H1 (cell line): ENCODE measurements at regions not wholly inside any gene's neighbourhood (a gene's known extent, or its start where the extent isn't known, plus 50 kb on each side); places are given as distances from the start of the nearest gene placed in this dataset.

ENCODE experiments used
- CTCF ChIA-PET: fragments of 300-600 bp; sonication (Branson Sonifier 250); formaldehyde crosslinking; loops from one replicate; lab custom pipeline; 2021; ENCODE audit not compliant: partially characterized antibody; lab: Charles Lee
- POLR2A ChIA-PET: fragments of 300-600 bp; sonication (Branson Sonifier 250); formaldehyde crosslinking; loops from one replicate; lab custom pipeline; 2021; ENCODE audit warnings: inconsistent platforms; ENCODE audit not compliant: partially characterized antibody; lab: Charles Lee
- DNase-seq, 2 experiments: peaks; one replicate each; pipeline versions ENCODE4 v3.0.0 to v3.0.0-alpha.2; 2010 to 2022; ENCODE audit warnings: low spot score in 2 of 2, low read depth in 1 of 2, mixed read lengths in 1 of 2
- FAIRE-seq: peaks from 2 replicates; lab custom pipeline; 2011; peaks lifted over from hg19 to GRCh38; lab: Jason Lieb, UNC
- H2AFZ ChIP-seq: 2 replicates; pipeline ENCODE4 v1.8.1; 2012; ENCODE audit warnings: low read length, inconsistent platforms
- H2AK5ac ChIP-seq: 2 replicates; pipeline ENCODE4 v1.6.1; 2013; ENCODE audit warnings: low read depth, low read length
- H2BK120ac ChIP-seq: replicated peaks from 2 replicates; pipeline ENCODE3; 2013; ENCODE audit warnings: low read depth, low read length, inconsistent platforms
- H2BK12ac ChIP-seq: 2 replicates; pipeline ENCODE4 v1.6.1; 2013; ENCODE audit warnings: low read depth, low read length
- H2BK15ac ChIP-seq: 2 replicates; pipeline ENCODE4 v1.6.1; 2013; ENCODE audit warnings: low read length
- H2BK20ac ChIP-seq: 2 replicates; pipeline ENCODE4 v1.6.1; 2013; ENCODE audit warnings: low read length
- H2BK5ac ChIP-seq: 2 replicates; pipeline ENCODE4 v1.6.1; 2013; ENCODE audit warnings: low read depth, low read length
- H3K14ac ChIP-seq: 2 replicates; pipeline ENCODE4 v1.6.1; 2013; ENCODE audit warnings: inconsistent platforms; ENCODE audit not compliant: insufficient read length
- H3K18ac ChIP-seq: 2 replicates; pipeline ENCODE4 v1.6.1; 2013; ENCODE audit warnings: low read length; ENCODE audit errors: extremely low read depth
- H3K23ac ChIP-seq: 2 replicates; pipeline ENCODE4 v1.6.1; 2013; ENCODE audit warnings: inconsistent platforms; ENCODE audit not compliant: insufficient read length
- H3K23me2 ChIP-seq: 2 replicates; pipeline ENCODE4 v1.6.1; 2013; ENCODE audit warnings: low read depth, low read length
- H3K27ac ChIP-seq: 2 replicates; pipeline ENCODE4 v1.6.1; 2011; ENCODE audit warnings: low read depth, low read length, inconsistent platforms
- H3K27me3 ChIP-seq, 4 experiments: replicated peaks in 1 of 4; 1 replicate in 1 of 4; 2 replicates in 3 of 4; pipeline versions ENCODE4 v1.6.1 to v1.8.1; 2011 to 2013; ENCODE audit warnings: low read length in 3 of 4, mild to moderate bottlenecking in 3 of 4, inconsistent platforms in 2 of 4, mixed read lengths in 2 of 4, moderate library complexity in 1 of 4; ENCODE audit not compliant: control insufficient read depth in 3 of 4, insufficient read depth in 3 of 4; ENCODE audit errors: extremely low read depth in 1 of 4
- H3K36me3 ChIP-seq, 4 experiments: 2 replicates each; pipeline versions ENCODE4 v1.6.1 to v1.8.1; 2011 to 2013; ENCODE audit warnings: mild to moderate bottlenecking in 4 of 4, low read length in 3 of 4, moderate library complexity in 2 of 4, control low read depth in 1 of 4, inconsistent platforms in 1 of 4; ENCODE audit not compliant: insufficient read depth in 4 of 4, control insufficient read depth in 2 of 4
- H3K4ac ChIP-seq: replicated peaks from 2 replicates; pipeline ENCODE3; 2013; ENCODE audit warnings: low read length, low read depth, mixed read lengths, inconsistent platforms; ENCODE audit not compliant: insufficient read length
- H3K4me1 ChIP-seq, 4 experiments: replicated peaks in 1 of 4; 1 replicate in 1 of 4; 2 replicates in 3 of 4; pipeline versions ENCODE4 v1.6.1 to v1.8.1; 2011 to 2013; ENCODE audit warnings: low read length in 3 of 4, inconsistent platforms in 2 of 4, mixed read lengths in 1 of 4; ENCODE audit not compliant: insufficient read depth in 4 of 4, control insufficient read depth in 3 of 4
- H3K4me2 ChIP-seq, 2 experiments: 2 replicates each; pipeline versions ENCODE4 v1.6.1 to v1.8.1; 2011 to 2013; ENCODE audit warnings: low read depth in 2 of 2, low read length in 2 of 2, control low read depth in 1 of 2, inconsistent platforms in 1 of 2, mild to moderate bottlenecking in 1 of 2; ENCODE audit not compliant: insufficient read depth in 1 of 2
- H3K4me3 ChIP-seq, 4 experiments: fragments of 200-600, 300-600 bp in 1 of 4; sonication (generic), shearing (Covaris generic), sonication (Bioruptor Twin) in 1 of 4; 2 replicates each; pipeline versions ENCODE4 v1.5.1 to v1.8.1; 2011 to 2016; ENCODE audit warnings: low read length in 4 of 4, low read depth in 3 of 4, control low read depth in 2 of 4, inconsistent platforms in 2 of 4, mild to moderate bottlenecking in 2 of 4, mixed read lengths in 1 of 4, moderate library complexity in 1 of 4; ENCODE audit not compliant: insufficient read depth in 2 of 4; ENCODE audit errors: extremely low read depth in 1 of 4
- H3K56ac ChIP-seq: replicated peaks from 2 replicates; pipeline ENCODE3; 2013; ENCODE audit warnings: low read depth, mild to moderate bottlenecking, mixed read lengths, low read length, inconsistent platforms; ENCODE audit not compliant: insufficient read length
- H3K79me1 ChIP-seq: 2 replicates; pipeline ENCODE4 v1.6.1; 2013; ENCODE audit warnings: low read depth, low read length, control low read depth
- H3K79me2 ChIP-seq, 2 experiments: 2 replicates each; pipeline versions ENCODE4 v1.6.1 to v1.8.1; 2012 to 2013; ENCODE audit warnings: low read length in 2 of 2, mild to moderate bottlenecking in 2 of 2, inconsistent platforms in 1 of 2; ENCODE audit not compliant: insufficient read depth in 2 of 2, control insufficient read depth in 1 of 2
- H3K9ac ChIP-seq, 4 experiments: replicated peaks in 1 of 4; 1 replicate in 1 of 4; 2 replicates in 3 of 4; pipeline versions ENCODE4 v1.6.1 to v1.8.1; 2011 to 2013; ENCODE audit warnings: low read depth in 3 of 4, low read length in 3 of 4, control low read depth in 2 of 4, mild to moderate bottlenecking in 2 of 4, moderate library complexity in 2 of 4, inconsistent platforms in 1 of 4; ENCODE audit errors: extremely low read depth in 1 of 4
- H3K9me3 ChIP-seq, 2 experiments: 2 replicates each; pipeline versions ENCODE4 v1.6.1 to v1.8.1; 2012 to 2013; ENCODE audit warnings: mild to moderate bottlenecking in 2 of 2, moderate library complexity in 2 of 2, control low read depth in 1 of 2, inconsistent platforms in 1 of 2, low read depth in 1 of 2, low read length in 1 of 2, mixed read lengths in 1 of 2; ENCODE audit not compliant: insufficient read depth in 2 of 2
- H4K20me1 ChIP-seq, 2 experiments: replicated peaks in 1 of 2; 2 replicates each; pipeline versions ENCODE3 to v1.8.1; 2011 to 2013; ENCODE audit warnings: inconsistent platforms in 2 of 2, low read length in 2 of 2, mild to moderate bottlenecking in 1 of 2; ENCODE audit not compliant: insufficient read depth in 2 of 2, control insufficient read depth in 1 of 2
- H4K5ac ChIP-seq: 2 replicates; pipeline ENCODE4 v1.6.1; 2013; ENCODE audit warnings: low read length, low read depth, mixed read lengths, inconsistent platforms; ENCODE audit not compliant: insufficient read length
- H4K8ac ChIP-seq: 2 replicates; pipeline ENCODE4 v1.8.0; 2013; ENCODE audit warnings: mild to moderate bottlenecking, moderate library complexity, low read length, inconsistent platforms; ENCODE audit not compliant: insufficient read depth; ENCODE audit errors: extremely low read depth
- H4K91ac ChIP-seq: replicated peaks from 2 replicates; pipeline ENCODE3; 2013; ENCODE audit warnings: low read length, mixed read lengths, inconsistent platforms; ENCODE audit not compliant: insufficient read length
- CTCF ChIP-seq, 3 experiments: IDR thresholded peaks; 1 replicate in 2 of 3; 2 replicates in 1 of 3; pipeline versions ENCODE4 v1.5.1 to v1.6.1; 2011; ENCODE audit warnings: low read length in 3 of 3, mild to moderate bottlenecking in 3 of 3, inconsistent platforms in 2 of 3, low read depth in 1 of 3, moderate library complexity in 1 of 3; ENCODE audit not compliant: insufficient read depth in 1 of 3; ENCODE audit errors: control extremely low read depth in 1 of 3
- RAD21 ChIP-seq, 2 experiments: IDR thresholded peaks in 1 of 2; conservative IDR thresholded peaks in 1 of 2; 2 replicates each; pipeline ENCODE4 v1.6.1; 2011; ENCODE audit warnings: low read depth in 2 of 2, low read length in 2 of 2, improper control_type of control experiment in 1 of 2, inconsistent platforms in 1 of 2, mild to moderate bottlenecking in 1 of 2, moderate library complexity in 1 of 2
- SIRT6 ChIP-seq: IDR thresholded peaks from one replicate; pipeline ENCODE4 v1.7.1; 2012; ENCODE audit warnings: low read length, inconsistent platforms
- WGBS, 2 experiments: shearing (Covaris generic) in 1 of 2; methylation state at CpG; one replicate each; pipeline versions ENCODE4 v1.1.6 to v1.1.7; 2013 to 2015; ENCODE audit warnings: low lambda C conversion rate in 2 of 2, mixed read lengths in 2 of 2, inconsistent platforms in 1 of 2, low coverage in 1 of 2, missing lambda C conversion rate in 1 of 2; ENCODE audit not compliant: insufficient replicate concordance in 2 of 2, insufficient coverage in 1 of 2, insufficient read length in 1 of 2; ENCODE audit errors: extremely low coverage in 1 of 2, missing lambda C conversion rate in 1 of 2; 5-methylcytosine and 5-hydroxymethylcytosine counted together

DNA sequence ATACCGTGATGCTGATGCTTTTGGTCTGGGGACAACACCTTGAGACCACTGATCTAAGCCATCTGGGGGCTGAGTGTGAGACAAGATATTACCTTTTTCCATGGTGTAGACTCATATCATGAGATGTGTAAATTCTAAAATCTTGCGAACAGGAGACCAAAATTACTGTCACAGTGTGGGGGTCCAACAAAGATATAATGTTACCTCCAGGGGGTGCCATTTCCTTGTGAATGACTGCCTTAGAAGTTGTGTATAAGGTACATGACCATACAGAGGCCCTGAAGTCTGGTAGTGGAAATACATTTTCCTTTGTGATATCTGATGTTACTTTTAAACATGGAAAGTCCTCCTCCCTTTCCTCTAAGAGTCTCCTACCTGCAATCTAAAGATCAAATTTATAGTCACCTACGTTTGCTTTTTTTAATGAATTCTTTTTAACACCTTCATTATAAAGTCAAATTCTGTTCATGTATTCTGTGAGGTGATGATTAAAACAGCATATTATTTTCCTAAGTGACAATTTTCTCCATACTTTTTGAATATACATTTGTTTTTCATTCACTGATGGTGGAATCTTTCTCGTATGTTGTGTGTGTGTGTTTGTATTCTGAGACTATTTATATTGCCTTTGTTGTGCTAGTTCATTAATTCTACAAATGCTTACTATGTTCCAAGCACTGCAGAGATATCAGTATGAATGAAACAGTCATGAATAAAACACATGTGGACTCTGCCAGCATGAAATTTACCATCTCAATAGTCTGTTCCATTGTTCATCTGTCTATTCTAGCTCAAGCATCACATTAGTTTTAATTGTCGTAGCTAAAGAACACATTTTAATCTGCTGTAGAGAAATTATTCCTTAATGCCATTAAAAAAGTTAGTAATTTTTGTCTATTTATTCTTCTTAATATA, 113.7 kb downstream of the RFC3 start:
- Histone ChIP-seq H4K20me1 (no peaks in the 10 kb centered on the region), H2BK15ac (no peak overlapping the region), H2BK12ac (no peak overlapping the region), H3K23me2 (no peaks in the 10 kb centered on the region), H2AK5ac (no peak overlapping the region), H3K4me2 (no peak overlapping the region), H3K79me2 (no peaks in the 10 kb centered on the region), H4K91ac (no peak overlapping the region), H3K27me3 (no peaks in the 10 kb centered on the region), H3K18ac (no peak overlapping the region), H2AFZ (no peak overlapping the region), H4K5ac (no peak overlapping the region), H3K14ac (no peak overlapping the region), H3K79me1 (no peaks in the 10 kb centered on the region), H3K23ac (no peak overlapping the region), H2BK5ac (no peak overlapping the region), H3K4me1 (peaks cover 4 to 7% (median 5%) of the 10 kb centered on the region in 4 experiments), H3K9me3 (no peaks in the 10 kb centered on the region), H3K56ac (no peak overlapping the region), H3K36me3 (no peaks in the 10 kb centered on the region), H3K27ac (no peak overlapping the region), H2BK20ac (no peak overlapping the region), H3K4me3 (no peak overlapping the region), H2BK120ac (no peak overlapping the region), H3K9ac (no peak overlapping the region), H4K8ac (no peak overlapping the region), H3K4ac (no peak overlapping the region)
- ChIA-PET CTCF (interaction anchor here (1.0 to 5.7 kb wide), 5 partner anchors 8 to 394 kb away, joined by 3 to 58 read pairs (median 3); no protein-coding TSS in a partner anchor), POLR2A (no interaction called here)
- FAIRE-seq = peak; percentile 60
- 83% methylated on average over 5 of the region's 5 CpGs; no CpG with 5 or more reads in 1 of the 2 experiments for WGBS, 2 experiments
- DNase-seq = no peak
- TF ChIP-seq CTCF (IDR thresholded peaks at IDR 0.05; ENCODE audit: control extremely low read depth in 1 of 3, insufficient read depth in 1 of 3, low read depth in 1 of 3, low read length in 3 of 3) (peak in 2 of 3 experiments; percentile 43 to 58; a peak in 2 of 4 replicates), RAD21 (IDR thresholded peaks at IDR 0.05 in 1 of 2, conservative IDR thresholded peaks at IDR 0.05 in 1 of 2; ENCODE audit: low read depth in 2 of 2, low read length in 2 of 2) (peak; percentile 84 to 86), SIRT6 (no peak)
